Right lobe of liver (tissue), 6 donors: ENCODE measurements at regions not wholly inside any gene's neighbourhood (a gene's known extent, or its start where the extent isn't known, plus 50 kb on each side); places are given as distances from the start of the nearest gene placed in this dataset.

Experiments
- ATAC-seq, 4 donors: fragments of 200-7000 bp; cut with Tn5 transposase; one replicate each; pipeline ENCODE4 v1.9.1; 2020; ENCODE audit warnings: mild to moderate bottlenecking in 4 of 4, moderate library complexity in 4 of 4
- DNase-seq, 3 donors: peaks; one replicate each; pipeline ENCODE4 v3.0.0-alpha.2; 2020
- H3K27ac ChIP-seq, 3 donors: fragments of 200-600 bp; one replicate each; pipeline ENCODE4 v1.8.0; 2022
- H3K27me3 ChIP-seq, 2 donors: fragments of 200-600 bp; one replicate each; pipeline ENCODE4 v1.8.0; 2022
- H3K36me3 ChIP-seq, 4 donors: fragments of 200-600 bp; sonication (generic) in 1 of 4; one replicate each; pipeline versions ENCODE4 v1.5.1 to v1.8.0; 2017 to 2022; ENCODE audit warnings: control low read depth in 1 of 4
- H3K4me1 ChIP-seq, 4 donors: fragments of 200-600 bp; sonication (generic) in 1 of 4; one replicate each; pipeline versions ENCODE4 v1.5.1 to v1.8.0; 2017 to 2022; ENCODE audit warnings: control low read depth in 1 of 4
- H3K4me3 ChIP-seq, 3 donors: fragments of 200-600 bp; one replicate each; pipeline ENCODE4 v1.8.0; 2022
- H3K9me3 ChIP-seq, 4 donors: fragments of 200-600 bp; sonication (generic) in 1 of 4; one replicate each; pipeline versions ENCODE4 v1.5.1 to v1.8.0; 2017 to 2022; ENCODE audit warnings: control low read depth in 1 of 4
- POLR2A ChIP-seq: fragments of 450-650 bp; IDR thresholded peaks from one replicate; pipeline ENCODE4 v1.6.1; 2017; ENCODE audit warnings: antibody characterized with exemption, mild to moderate bottlenecking
- WGBS: methylation state at CpG from one replicate; pipeline ENCODE4 v1.1.6; 2018; ENCODE audit warnings: low coverage, low lambda C conversion rate; ENCODE audit not compliant: insufficient coverage; ENCODE audit errors: missing lambda C conversion rate; 5-methylcytosine and 5-hydroxymethylcytosine counted together
- intact Hi-C, 2 donors: fragments of 100-400 bp; cut with DNase I; formaldehyde crosslinking; loops; one replicate each; pipeline versions ENCODE4 v1.11.2 to v1.14.1; 2022
- TF ChIP-seq, protein P1 (sequence below), 4 donors: fragments of 200-600 bp in 3 of 4; fragments of 450-650 bp in 1 of 4; IDR thresholded peaks; one replicate each; pipeline versions ENCODE4 v1.5.1 to v1.8.0; 2016 to 2022; ENCODE audit warnings: antibody characterized with exemption in 4 of 4, mild to moderate bottlenecking in 2 of 4
- donor health status: DM: no; HTN: yes; CAD: no.
- donor health status: DM: no; HTN: no; CAD: no.
- donor health status: DM: no; HTN: no; CAD: no.
- donor health status: DM: no; HTN: yes; CAD: no.
- donor health status: DM: no; HTN: yes; CAD: no.

- H3K9me3 ChIP-seq = no peaks in the 10 kb centered on the region
- H3K36me3 ChIP-seq = no peaks in the 10 kb centered on the region
- TF ChIP-seq POLR2A = no peak
- TF ChIP-seq, protein P1, sequence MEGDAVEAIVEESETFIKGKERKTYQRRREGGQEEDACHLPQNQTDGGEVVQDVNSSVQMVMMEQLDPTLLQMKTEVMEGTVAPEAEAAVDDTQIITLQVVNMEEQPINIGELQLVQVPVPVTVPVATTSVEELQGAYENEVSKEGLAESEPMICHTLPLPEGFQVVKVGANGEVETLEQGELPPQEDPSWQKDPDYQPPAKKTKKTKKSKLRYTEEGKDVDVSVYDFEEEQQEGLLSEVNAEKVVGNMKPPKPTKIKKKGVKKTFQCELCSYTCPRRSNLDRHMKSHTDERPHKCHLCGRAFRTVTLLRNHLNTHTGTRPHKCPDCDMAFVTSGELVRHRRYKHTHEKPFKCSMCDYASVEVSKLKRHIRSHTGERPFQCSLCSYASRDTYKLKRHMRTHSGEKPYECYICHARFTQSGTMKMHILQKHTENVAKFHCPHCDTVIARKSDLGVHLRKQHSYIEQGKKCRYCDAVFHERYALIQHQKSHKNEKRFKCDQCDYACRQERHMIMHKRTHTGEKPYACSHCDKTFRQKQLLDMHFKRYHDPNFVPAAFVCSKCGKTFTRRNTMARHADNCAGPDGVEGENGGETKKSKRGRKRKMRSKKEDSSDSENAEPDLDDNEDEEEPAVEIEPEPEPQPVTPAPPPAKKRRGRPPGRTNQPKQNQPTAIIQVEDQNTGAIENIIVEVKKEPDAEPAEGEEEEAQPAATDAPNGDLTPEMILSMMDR (IDR thresholded peaks at IDR 0.05) = no peak
- no peak overlapping the region for H3K4me3 ChIP-seq
- WGBS = 24% methylated on average over 6 of the region's 6 CpGs
- DNase-seq (no peak), ATAC-seq (no peak)
- H3K27ac ChIP-seq = no peak overlapping the region
- intact Hi-C loops = no loop called here
- H3K27me3 ChIP-seq = no peaks in the 10 kb centered on the region
- H3K4me1 ChIP-seq = no peaks in the 10 kb centered on the region
Observed at GRCh38 chr7:142463401-142463850, 205.6 kb upstream of the PRSS58 start.

DNA sequence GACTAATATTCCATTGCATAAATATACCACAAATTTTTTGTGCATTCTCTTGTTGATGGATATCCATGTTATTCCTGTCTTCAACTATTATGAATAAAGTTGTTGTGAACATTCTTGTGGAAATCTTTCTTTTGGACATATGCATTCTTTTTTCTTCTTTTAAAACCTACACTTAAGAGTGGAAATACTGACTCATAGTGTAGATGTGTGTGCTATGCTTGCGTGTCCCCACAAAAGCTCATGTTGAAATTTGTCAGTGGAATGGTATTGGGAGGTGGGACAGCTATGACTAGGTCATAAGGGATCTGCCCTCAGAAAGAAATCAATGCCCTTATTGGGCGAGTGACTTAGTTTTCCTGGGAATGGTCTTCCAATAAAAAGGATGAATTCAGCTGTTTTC, 203.6 kb upstream of the PRSS58 start:
- H3K9me3 ChIP-seq = no peaks in the 10 kb centered on the region
- TF ChIP-seq, protein P1 (IDR thresholded peaks at IDR 0.05) = no peak
- no peak for TF ChIP-seq POLR2A
- H3K27ac ChIP-seq = no peak overlapping the region
- WGBS = 65% methylated on average over 2 of the region's 2 CpGs
- no peaks in the 10 kb centered on the region for H3K36me3 ChIP-seq
- H3K27me3 ChIP-seq = no peaks in the 10 kb centered on the region
- DNase-seq (no peak), ATAC-seq (no peak)
- intact Hi-C loops = no loop called here
- no peak overlapping the region for H3K4me3 ChIP-seq
- H3K4me1 ChIP-seq = no peaks in the 10 kb centered on the region

DNA sequence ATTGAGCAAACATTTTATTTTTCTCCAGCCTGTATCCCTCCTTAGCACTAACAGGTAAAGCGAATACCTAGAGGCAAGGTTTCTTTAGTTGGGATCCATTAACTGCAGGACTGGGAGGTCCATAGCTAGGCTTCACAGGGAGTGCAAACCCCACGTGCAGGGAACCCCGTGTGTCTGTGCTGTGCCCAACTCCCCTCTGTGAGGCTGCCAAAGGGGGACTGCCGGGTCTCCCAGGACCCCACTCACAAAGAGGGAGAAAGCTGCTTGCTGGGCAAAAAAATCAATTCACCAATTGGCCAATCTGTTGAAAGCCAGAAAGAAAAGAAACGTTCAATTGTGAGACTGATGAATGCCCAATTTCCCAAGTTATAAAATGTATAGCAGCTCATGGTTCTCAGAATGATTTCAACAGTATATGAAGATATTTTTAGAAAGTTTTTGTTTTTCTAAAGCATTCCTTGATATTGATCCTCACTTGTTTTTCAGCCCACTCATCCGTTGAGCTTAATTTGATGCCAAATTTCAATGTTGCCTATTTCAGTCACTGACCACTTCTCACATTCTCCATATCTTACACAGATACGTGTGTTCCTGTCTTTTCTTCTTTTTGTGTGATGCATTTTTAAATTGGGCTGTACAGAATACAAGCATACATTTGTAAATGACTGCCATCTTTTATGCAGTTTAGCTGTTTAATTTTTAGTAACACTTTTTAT, 202.7 kb upstream of the PRSS58 start:
- no peak for TF ChIP-seq POLR2A
- H3K4me1 ChIP-seq = no peaks in the 10 kb centered on the region
- ATAC-seq = no peak
- H3K36me3 ChIP-seq = no peaks in the 10 kb centered on the region
- H3K27ac ChIP-seq = no peak overlapping the region
- no peak overlapping the region for H3K4me3 ChIP-seq
- no peak for DNase-seq
- H3K9me3 ChIP-seq = no peaks in the 10 kb centered on the region
- intact Hi-C loops = no loop called here
- 19% methylated on average over 7 of the region's 7 CpGs for WGBS
- H3K27me3 ChIP-seq = no peaks in the 10 kb centered on the region

- DNase-seq = no peak
- WGBS = 13% methylated on average over 5 of the region's 5 CpGs
- Histone ChIP-seq H3K27me3 (no peaks in the 10 kb centered on the region), H3K36me3 (no peaks in the 10 kb centered on the region), H3K4me1 (no peaks in the 10 kb centered on the region), H3K4me3 (no peak overlapping the region), H3K9me3 (no peaks in the 10 kb centered on the region), H3K27ac (no peak overlapping the region)
- ATAC-seq = peak; percentile 79 to 87 (median 82)
- TF ChIP-seq, protein P1 (IDR thresholded peaks at IDR 0.05) = peak; percentile 41 to 76 (median 66)
- TF ChIP-seq POLR2A = no peak
- intact Hi-C loops = no loop called here
Observed at GRCh38 chr7:142459551-142459963, 201.7 kb upstream of the PRSS58 start.

GRCh38 chr7:142457146-142457703, 199.4 kb upstream of the PRSS58 start:
- TF ChIP-seq, protein P1 (IDR thresholded peaks at IDR 0.05) = no peak
- no peak for TF ChIP-seq POLR2A
- Histone ChIP-seq H3K36me3 (no peaks in the 10 kb centered on the region), H3K27me3 (no peaks in the 10 kb centered on the region), H3K4me3 (no peak overlapping the region), H3K27ac (no peak overlapping the region), H3K4me1 (no peaks in the 10 kb centered on the region), H3K9me3 (no peaks in the 10 kb centered on the region)
- DNase-seq (no peak), ATAC-seq (no peak)
- 72% methylated on average over 2 of the region's 2 CpGs for WGBS
- intact Hi-C loops = no loop called here
